ENCODE measurements at regions not wholly inside any gene's neighbourhood (a gene's known extent, or its start where the extent isn't known, plus 50 kb on each side); places are given as distances from the start of the nearest gene placed in this dataset.

DNA sequence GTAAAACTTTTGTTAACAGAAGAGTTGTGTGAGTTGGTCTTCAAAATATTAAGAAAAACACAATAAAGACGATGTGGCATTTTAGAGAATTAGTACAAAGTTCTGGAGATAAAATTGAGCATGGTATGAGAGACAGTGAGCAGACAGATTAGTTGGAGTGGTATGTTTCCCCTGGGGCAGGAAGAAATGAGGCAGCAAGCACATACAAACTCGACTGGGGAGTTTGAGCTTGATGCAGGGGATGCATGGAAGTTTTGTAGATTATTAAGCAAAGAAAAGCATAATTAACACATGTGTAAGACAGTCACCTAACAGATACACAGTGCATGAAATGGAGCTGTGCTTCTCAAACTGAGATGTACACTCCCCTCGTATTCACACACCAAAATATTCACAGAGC lies 58.1 kb upstream of the IL2 start:
- no peak for DNase-seq (ENCODE audit: low read depth in 2 of 2)

DNA sequence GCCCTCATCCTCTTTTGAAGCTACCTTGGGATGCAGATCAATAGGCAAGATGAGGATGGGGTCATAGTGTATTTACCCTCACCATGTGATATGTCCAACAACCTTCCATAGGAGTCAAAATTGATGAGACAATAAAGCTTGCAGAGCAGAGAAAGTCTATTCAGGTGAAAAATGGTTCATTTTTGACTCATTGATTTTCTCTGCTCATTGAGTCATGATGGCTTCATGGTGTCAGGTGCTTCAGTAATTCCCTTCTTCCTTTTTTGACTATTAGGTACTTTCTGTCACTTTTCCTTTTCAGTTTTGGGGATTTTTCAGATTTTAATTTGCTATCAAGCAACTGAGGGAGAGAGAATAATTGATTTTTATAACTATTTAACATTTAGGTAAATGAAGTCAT lies 55.9 kb upstream of the IL2 start:
- no peak for DNase-seq (ENCODE audit: low read depth in 2 of 2)

DNA sequence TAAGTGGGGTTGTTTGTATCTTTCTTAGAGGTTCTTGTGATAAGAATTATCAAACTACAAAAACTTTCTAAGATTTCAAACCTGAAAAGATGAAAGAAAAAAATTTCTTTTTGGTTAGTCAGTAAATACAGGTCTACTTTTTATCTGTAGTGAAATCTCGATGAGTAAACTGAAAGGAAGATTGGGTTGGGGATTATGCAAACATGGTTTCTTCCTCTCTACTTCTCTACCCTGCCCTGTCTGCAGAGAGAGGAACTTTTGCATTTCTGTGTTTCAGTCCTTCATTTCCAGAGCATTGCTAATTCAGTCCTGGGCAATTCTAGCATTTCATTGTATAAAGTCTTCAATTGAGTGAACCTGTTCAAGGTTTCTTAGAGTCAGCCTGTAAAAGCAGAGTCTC lies 51.6 kb upstream of the IL2 start:
- DNase-seq (ENCODE audit: low read depth in 2 of 2), result no peak
